Esophagus muscularis mucosa (tissue), 4 donors: ENCODE measurements at regions not wholly inside any gene's neighbourhood (a gene's known extent, or its start where the extent isn't known, plus 50 kb on each side); places are given as distances from the start of the nearest gene placed in this dataset.

Experiments
- DNase-seq: peaks from one replicate; pipeline ENCODE4 v3.0.0-alpha.2; 2017; ENCODE audit errors: extremely low spot score
- H3K27ac ChIP-seq, 4 donors: fragments of 200-600 bp; sonication (generic); replicated peaks in 1 of 4; 1 replicate in 3 of 4; 2 replicates in 1 of 4; pipeline ENCODE4 v1.5.1; 2016 to 2019; ENCODE audit warnings: mild to moderate bottlenecking in 1 of 4
- H3K27me3 ChIP-seq, 4 donors: fragments of 200-600 bp; sonication (generic); one replicate each; pipeline versions ENCODE4 v1.5.1 to v1.6.0; 2016 to 2019
- H3K36me3 ChIP-seq, 4 donors: fragments of 200-600 bp; sonication (generic); one replicate each; pipeline ENCODE4 v1.5.1; 2016 to 2019
- H3K4me1 ChIP-seq, 4 donors: fragments of 200-600 bp; sonication (generic); one replicate each; pipeline ENCODE4 v1.5.1; 2016 to 2019
- H3K4me3 ChIP-seq, 4 donors: fragments of 200-600 bp; sonication (generic); 1 replicate in 2 of 4; 2 replicates in 2 of 4; pipeline ENCODE4 v1.5.1; 2016 to 2019; ENCODE audit warnings: mild to moderate bottlenecking in 4 of 4, moderate library complexity in 1 of 4
- H3K9me3 ChIP-seq, 4 donors: fragments of 200-600 bp; sonication (generic); 1 replicate in 3 of 4; 2 replicates in 1 of 4; pipeline ENCODE4 v1.5.1; 2016 to 2019
- EP300 ChIP-seq: sonication (generic); formaldehyde crosslinking; IDR thresholded peaks from one replicate; pipeline ENCODE4 v1.6.1; 2017; ENCODE audit warnings: antibody characterized with exemption
- POLR2A ChIP-seq: fragments of 450-650 bp; IDR thresholded peaks from one replicate; pipeline ENCODE4 v1.6.1; 2017; ENCODE audit warnings: antibody characterized with exemption, moderate library complexity, mild to moderate bottlenecking, low read depth
- POLR2AphosphoS5 ChIP-seq, 2 donors: sonication (generic); formaldehyde crosslinking; IDR thresholded peaks; one replicate each; pipeline ENCODE4 v1.6.1; 2017; ENCODE audit warnings: antibody characterized with exemption in 2 of 2
- WGBS: methylation state at CpG from one replicate; pipeline ENCODE4 v1.1.5; 2018; 5-methylcytosine and 5-hydroxymethylcytosine counted together
- intact Hi-C: fragments of 100-400 bp; cut with DNase I; formaldehyde crosslinking; loops from one replicate; pipeline ENCODE4 v1.15.1; 2023
- TF ChIP-seq, protein P1 (sequence below), 3 experiments: fragments of 200-600 bp in 2 of 3; fragments of 450-650 bp in 1 of 3; sonication (generic) in 2 of 3; IDR thresholded peaks; one replicate each; pipeline ENCODE4 v1.5.1; 2017 to 2019; ENCODE audit warnings: antibody characterized with exemption in 3 of 3, mild to moderate bottlenecking in 2 of 3, moderate library complexity in 1 of 3

DNA sequence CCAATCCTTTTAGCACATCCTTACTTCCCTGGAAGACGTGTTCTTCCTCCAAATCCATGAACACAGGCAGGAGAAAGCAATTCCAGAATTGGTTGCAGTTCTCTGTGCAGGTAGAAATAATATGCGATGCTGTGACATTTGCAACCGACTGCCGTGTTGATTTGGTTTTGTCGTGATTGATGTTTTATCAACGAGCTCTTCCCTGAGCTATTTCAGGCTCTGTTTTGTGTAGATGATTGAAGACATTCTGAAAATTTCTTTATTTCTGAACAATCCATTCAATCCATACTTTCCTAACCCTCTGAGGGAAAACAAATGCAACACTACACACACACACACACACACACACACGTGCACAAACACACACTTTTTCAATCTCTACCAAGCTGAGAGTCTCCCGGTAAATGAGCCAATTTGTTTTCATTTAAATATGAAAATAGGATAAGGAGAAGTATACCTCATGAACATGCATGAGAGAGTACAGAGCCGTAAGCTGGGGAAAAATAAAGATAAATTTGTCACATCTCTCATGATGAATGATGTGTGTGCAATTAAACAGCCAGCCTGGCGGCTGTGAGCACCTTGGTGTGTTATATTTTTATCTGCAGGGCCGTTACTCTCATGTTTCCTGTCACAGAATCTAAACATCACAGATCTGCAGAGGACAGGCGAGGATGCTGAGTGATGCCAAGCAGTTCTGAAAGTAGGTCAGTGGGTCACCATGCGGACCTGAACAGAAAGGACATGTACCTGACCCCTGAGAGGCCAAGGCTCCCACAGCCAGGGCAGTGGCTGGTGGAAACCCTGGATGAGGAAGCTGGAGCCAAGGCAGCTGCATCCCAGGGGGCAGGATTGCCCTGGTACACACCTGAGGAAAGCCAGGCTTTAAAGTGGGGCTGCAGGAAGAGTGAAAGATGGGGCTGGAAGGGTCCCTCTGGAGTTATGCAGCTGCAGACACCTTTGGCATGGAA, 64.8 kb downstream of the PDCL3 start:
- DNase-seq: peak; percentile 70
- intact Hi-C loops: no loop called here
- WGBS: 35% methylated on average over 13 of the region's 13 CpGs
- no peak for TF ChIP-seq POLR2A
- no peak for TF ChIP-seq POLR2AphosphoS5 (IDR thresholded peaks at IDR 0.05)
- no peak for TF ChIP-seq EP300
- TF ChIP-seq, protein P1, sequence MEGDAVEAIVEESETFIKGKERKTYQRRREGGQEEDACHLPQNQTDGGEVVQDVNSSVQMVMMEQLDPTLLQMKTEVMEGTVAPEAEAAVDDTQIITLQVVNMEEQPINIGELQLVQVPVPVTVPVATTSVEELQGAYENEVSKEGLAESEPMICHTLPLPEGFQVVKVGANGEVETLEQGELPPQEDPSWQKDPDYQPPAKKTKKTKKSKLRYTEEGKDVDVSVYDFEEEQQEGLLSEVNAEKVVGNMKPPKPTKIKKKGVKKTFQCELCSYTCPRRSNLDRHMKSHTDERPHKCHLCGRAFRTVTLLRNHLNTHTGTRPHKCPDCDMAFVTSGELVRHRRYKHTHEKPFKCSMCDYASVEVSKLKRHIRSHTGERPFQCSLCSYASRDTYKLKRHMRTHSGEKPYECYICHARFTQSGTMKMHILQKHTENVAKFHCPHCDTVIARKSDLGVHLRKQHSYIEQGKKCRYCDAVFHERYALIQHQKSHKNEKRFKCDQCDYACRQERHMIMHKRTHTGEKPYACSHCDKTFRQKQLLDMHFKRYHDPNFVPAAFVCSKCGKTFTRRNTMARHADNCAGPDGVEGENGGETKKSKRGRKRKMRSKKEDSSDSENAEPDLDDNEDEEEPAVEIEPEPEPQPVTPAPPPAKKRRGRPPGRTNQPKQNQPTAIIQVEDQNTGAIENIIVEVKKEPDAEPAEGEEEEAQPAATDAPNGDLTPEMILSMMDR (IDR thresholded peaks at IDR 0.05): no peak
- no peak overlapping the region for H3K4me3 ChIP-seq
- H3K36me3 ChIP-seq: no peaks in the 10 kb centered on the region
- H3K9me3 ChIP-seq: no peaks in the 10 kb centered on the region
- H3K4me1 ChIP-seq: peaks cover 0 to 15% (median 13%) of the 10 kb centered on the region in 4 donors
- H3K27ac ChIP-seq: no peak overlapping the region
- no peaks in the 10 kb centered on the region for H3K27me3 ChIP-seq

DNA sequence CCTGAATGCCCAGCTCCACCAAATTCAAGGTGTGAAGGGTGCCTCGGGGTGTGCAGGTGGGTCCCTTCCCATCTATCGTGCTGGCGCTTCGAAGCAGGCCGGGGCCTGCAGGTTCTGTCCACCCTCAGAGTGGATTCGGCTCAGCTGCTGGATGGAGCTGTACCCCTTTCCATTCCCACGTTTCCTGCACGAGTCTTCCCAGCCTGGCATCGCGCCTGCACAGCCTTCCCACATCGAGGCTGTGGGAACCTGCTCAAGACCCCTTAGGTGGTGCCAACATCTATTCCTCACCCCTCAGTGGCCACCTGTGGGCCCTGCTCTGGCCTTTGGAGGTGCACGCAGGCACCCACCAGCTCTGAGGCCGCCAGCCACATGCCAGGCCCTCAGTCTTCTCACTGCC, 65.7 kb downstream of the PDCL3 start:
- whole genome bisulfite sequencing: 100% methylated on average over 9 of the region's 13 CpGs
- no peaks in the 10 kb centered on the region for H3K36me3 ChIP-seq

DNA sequence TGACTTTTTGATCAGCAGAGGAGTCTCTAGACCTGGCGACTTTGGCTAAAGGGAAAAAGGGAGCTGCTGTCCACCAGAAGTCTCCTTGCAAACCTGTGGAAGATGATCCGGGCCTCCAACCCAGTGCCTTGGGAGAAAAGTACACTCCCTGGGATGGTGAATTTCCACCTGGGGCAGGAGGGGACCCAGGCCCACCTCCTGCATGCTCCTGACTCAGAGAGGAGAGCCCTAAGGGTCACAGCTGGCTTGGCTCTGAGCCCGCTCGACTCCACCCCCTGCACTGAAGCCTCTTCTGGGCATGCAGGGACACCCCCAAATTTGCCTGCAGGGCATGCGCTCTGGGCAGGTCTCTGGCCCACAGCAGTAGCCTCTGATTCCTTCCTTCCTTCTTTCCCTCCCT, 66.5 kb downstream of the PDCL3 start:
- TF ChIP-seq, protein P1 (IDR thresholded peaks at IDR 0.05): no peak
- TF ChIP-seq POLR2AphosphoS5 (IDR thresholded peaks at IDR 0.05) (no peak), EP300 (no peak), POLR2A (no peak)
- intact Hi-C loops: no loop called here

More for the DNA sequence above, 65.7 kb downstream of the PDCL3 start:
- no peaks in the 10 kb centered on the region for H3K27me3 ChIP-seq
- peaks cover 0 to 15% (median 13%) of the 10 kb centered on the region in 4 donors for H3K4me1 ChIP-seq
- H3K27ac ChIP-seq: no peak overlapping the region
- peak; percentile 89 for DNase-seq
- TF ChIP-seq POLR2A: no peak
- TF ChIP-seq, protein P1 (IDR thresholded peaks at IDR 0.05): no peak
- intact Hi-C loops: no loop called here
- H3K4me3 ChIP-seq: no peak overlapping the region
- H3K9me3 ChIP-seq: no peaks in the 10 kb centered on the region

DNA sequence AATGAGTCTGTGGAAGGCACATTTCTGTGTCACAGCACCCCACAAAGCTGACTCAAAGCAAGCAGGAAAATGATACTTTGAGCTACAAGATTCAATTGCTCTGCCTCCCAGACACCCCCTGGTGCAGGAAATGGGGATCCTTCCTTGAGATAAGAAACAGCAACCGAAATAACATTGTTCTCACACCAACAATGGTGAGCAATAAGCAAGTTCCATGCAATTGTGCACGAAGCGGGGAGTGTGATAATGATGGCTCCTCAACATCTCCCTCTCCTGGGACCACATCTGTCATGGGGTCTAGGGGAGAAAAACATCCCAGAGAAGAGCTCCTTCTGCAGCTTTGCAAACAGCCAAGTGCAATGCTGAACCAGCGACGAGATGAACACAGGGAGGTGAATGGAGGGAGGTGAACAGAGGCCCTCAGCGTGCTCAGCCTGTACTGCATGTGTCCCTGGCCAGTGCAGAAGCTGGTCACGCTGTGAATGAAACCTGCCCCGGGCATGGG, 67.7 kb downstream of the PDCL3 start:
- Histone ChIP-seq H3K27me3 (no peaks in the 10 kb centered on the region), H3K27ac (no peak overlapping the region), H3K4me1 (peaks cover 0 to 15% (median 13%) of the 10 kb centered on the region in 4 donors), H3K9me3 (no peaks in the 10 kb centered on the region), H3K36me3 (no peaks in the 10 kb centered on the region), H3K4me3 (no peak overlapping the region)
- TF ChIP-seq, protein P1 (IDR thresholded peaks at IDR 0.05): no peak
- TF ChIP-seq EP300 (no peak), POLR2A (no peak), POLR2AphosphoS5 (IDR thresholded peaks at IDR 0.05) (no peak)
- no peak for DNase-seq
- intact Hi-C loops: no loop called here
- 86% methylated on average over 8 of the region's 8 CpGs for WGBS

More for the DNA sequence above, 66.5 kb downstream of the PDCL3 start:
- peak; percentile 74 for DNase-seq
- WGBS: 86% methylated on average over 4 of the region's 5 CpGs
- no peaks in the 10 kb centered on the region for H3K27me3 ChIP-seq
- H3K27ac ChIP-seq: no peak overlapping the region
- no peaks in the 10 kb centered on the region for H3K9me3 ChIP-seq
- H3K36me3 ChIP-seq: no peaks in the 10 kb centered on the region
- H3K4me3 ChIP-seq: no peak overlapping the region
- peaks cover 0 to 15% (median 13%) of the 10 kb centered on the region in 4 donors for H3K4me1 ChIP-seq
